Right hindlimb (tissue), 1 donor: ENCODE measurements at regions not wholly inside any gene's neighbourhood (a gene's known extent, or its start where the extent isn't known, plus 50 kb on each side); places are given as distances from the start of the nearest gene placed in this dataset.

ENCODE experiments used
- DNase-seq: peaks from one replicate; pipeline ENCODE4 v3.0.0-alpha.2; 2018

DNA sequence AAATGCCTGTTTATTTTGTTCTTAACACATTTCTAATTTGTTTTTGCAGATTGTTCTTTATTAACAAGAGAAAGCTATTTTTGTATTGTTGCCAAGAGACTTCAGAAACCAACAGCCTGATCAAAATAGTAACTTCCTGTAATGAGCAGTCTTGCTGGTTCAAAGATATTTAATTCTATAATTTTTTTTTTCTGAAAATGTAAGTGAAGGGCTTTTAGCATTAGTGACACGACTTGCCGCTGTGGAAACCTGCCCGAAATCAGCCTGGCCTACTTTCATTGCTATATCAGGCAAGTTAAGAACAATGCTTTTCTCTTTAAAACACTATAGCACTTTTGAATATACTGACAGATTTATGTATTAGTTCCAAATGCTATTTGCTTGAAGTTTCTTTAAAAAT lies 374.3 kb downstream of the EFNB2 start:
- no peak for DNase-seq

GRCh38 chr13:106159295-106160195 lies 375.9 kb downstream of the EFNB2 start:
- no peak for DNase-seq

- DNase-seq = no peak
These were observed 379.0 kb downstream of the EFNB2 start for GRCh38 chr13:106156468-106156867.

- DNase-seq = no peak
These were observed 380.1 kb downstream of the EFNB2 start for GRCh38 chr13:106155411-106155810.

DNA sequence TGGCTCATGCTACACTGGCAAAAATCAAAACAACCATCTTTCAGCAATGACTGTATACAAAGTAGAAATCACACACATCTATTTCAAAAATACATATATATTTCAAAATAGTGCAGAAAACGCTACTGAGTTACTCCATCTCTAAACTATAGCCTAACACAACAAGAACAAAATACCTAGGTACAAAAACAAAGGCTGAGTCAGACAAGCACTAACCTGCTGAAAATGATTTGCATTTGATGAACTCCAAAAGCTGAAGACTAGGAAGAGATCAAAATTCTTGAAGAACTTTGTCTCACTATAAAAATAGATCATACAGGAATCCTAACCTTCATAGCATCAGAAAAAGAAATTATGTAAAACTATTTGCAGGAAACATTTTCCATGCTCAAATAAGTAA lies 381.6 kb downstream of the EFNB2 start:
- DNase-seq = no peak

GRCh38 chr13:106153041-106153440 lies 382.4 kb downstream of the EFNB2 start:
- DNase-seq = no peak

- no peak for DNase-seq
These were observed 383.4 kb downstream of the EFNB2 start for GRCh38 chr13:106152047-106152446.

DNA sequence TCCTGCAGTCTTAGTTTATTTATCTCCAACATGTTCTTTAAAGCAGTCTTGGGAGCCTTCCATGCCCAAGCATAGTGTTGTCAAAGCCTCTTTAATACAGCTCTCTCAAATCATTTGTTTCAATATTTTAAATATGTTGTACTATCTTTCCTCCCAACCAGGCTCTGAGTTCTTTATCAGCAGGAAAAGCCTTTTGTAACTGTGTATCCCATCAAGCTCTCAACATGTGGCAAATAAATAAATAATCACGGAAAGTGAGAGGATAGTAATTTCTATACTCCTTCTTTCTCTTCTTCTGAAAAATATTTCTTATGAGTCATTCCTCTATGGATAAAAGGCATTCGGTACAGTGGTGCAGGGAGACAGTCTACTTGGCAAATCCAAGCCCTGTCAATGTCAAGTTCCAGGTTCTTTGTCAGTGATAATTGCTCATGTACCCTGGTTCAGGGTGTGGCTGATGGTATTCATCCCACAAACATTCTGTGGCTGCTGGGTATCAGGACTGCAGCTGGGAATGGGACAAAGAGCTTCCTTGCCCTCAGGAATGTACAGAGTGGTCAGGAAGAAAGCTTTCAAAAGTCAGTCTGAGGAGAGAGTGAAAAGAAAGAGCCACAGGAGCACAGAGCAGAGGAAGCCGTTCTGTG lies 384.3 kb downstream of the EFNB2 start:
- no peak for DNase-seq

DNA sequence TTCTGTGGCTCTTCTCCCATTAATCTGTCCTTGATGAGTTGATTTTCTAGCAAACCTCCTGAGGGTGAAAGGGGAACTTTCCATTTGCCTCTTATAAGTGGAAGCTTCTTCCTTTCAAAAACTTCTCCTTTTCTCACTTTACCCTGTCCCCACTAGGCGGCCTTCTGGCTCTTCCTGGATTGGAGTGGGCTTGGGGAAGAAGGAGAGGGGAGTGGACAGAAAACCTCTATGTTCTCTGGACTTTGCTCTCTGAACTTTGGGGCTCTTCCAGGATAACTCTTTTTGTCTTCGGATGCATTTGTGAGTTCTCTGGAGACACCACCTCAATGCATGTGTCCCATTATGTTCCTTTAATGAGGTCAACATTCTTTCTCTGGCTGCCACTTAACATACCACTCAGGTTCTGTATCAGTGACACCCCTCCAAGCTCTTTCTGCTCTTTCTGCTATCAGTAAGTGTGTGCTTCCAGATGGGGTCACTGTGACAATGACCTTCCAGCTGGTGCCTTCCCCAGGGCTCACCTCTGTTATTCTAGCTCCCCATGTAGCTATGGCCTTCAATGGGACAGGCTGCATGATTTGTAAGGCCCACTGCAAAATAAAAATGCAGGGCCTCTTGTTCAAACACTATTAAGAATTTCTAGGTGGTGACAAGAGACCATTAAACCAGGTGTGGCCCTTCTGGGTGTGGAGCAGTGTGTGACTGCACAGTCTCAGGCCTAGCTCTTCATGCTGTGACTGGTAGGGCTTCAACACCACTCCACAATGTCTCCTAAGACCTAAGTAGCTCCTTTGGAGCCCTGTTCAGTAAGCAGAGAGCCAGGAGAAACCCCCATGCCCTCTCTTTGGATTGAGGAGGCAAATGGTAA lies 389.2 kb downstream of the EFNB2 start:
- DNase-seq = no peak

GRCh38 chr13:106145070-106145469 lies 390.4 kb downstream of the EFNB2 start:
- no peak for DNase-seq

DNA sequence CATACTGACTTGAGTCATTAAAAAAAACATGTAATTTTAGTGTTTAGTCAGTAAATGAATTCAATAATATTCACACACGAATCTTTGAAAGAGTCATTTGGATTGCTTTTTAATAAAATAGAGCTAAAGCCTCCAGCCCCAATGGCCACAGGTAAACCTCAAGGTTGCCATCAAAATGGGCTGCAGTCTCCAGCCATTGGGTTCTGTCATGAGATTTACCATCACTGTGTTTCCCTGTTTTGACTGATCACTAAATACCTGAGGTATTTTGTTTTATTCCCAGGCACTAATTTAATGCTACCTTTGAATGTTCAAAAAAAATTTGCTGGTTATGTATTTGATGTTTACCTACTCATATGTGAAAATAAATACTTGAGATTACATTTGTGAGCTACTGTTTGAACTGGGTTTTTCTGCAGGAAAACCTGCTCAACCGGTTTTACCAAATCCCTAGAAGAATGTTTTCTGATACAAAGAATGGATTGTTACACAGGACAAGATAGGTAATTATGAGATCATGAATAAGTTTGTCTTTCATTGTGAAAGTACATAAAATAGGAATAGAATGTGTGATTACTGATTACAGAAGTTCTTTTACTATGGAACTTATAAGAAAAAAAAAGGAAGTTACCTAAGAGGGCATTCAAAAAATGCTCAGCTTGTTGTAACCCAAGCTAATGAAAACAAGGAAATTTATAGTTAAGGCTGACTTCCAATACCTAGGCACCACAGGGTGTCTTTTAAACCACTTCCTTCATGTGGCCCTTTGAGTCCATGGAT lies 391.3 kb downstream of the EFNB2 start:
- DNase-seq = no peak

GRCh38 chr13:106143392-106143791 lies 392.1 kb downstream of the EFNB2 start:
- DNase-seq = no peak

GRCh38 chr13:106140476-106140875 lies 395.0 kb downstream of the EFNB2 start:
- no peak for DNase-seq

DNA sequence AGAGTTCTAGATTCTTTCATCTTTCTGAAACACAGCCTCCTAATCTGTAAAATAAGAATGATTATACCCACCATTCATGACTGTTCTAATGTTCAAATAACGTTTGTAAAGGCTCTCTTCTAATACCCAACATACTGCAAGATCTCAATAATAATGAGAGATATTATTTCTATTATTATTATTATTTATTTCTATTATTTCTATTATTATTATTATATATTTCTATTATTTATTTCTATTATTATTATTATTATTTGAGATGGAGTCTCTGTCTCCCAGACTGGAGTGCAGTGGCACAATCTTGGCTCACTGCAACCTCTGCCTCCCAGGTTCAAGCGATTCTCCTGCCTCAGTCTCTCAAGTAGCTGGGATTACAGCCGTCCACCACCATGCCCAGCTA lies 395.5 kb downstream of the EFNB2 start:
- no peak for DNase-seq

- no peak for DNase-seq
These were observed 396.1 kb downstream of the EFNB2 start for GRCh38 chr13:106139377-106139776.

GRCh38 chr13:106138620-106139019 lies 396.8 kb downstream of the EFNB2 start:
- DNase-seq = no peak

DNA sequence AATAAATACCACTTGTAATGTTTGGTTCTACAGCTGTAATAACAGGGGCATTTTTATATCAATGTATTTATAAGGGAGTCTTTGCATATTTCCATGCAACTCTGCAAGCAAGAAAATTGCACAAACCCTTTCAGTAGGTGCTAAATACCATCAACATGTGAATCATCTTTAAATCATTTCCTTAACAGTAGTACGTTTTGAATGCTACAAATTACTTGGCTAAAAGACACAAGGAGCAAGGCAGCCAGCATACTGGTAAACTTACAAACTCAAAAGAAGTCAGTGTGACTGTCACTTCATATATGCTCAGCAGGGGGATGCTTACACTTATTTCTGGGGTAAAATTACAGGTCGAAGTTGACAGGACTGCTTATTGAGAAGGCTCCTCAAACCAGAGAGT lies 402.4 kb downstream of the EFNB2 start:
- DNase-seq = no peak

DNA sequence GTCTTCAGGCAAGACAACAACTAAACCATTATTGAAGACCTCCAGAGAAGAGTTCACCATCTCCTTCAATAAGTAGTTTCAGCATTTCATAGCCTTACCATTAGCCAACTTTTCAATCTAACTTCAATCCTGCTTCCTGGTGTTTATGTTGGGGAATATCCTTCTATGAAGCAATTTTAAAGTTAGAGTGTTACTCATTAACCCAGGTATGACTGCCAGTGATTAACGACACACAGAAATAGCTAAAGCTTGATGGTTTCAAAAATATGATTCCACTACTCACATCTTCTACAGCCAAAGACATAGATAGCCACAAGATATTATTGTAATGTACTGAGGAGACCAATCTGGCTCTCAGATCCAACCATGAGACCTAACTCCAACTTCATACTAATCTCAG lies 403.2 kb downstream of the EFNB2 start:
- DNase-seq = no peak

GRCh38 chr13:106129993-106130392 lies 405.5 kb downstream of the EFNB2 start:
- DNase-seq = no peak

DNA sequence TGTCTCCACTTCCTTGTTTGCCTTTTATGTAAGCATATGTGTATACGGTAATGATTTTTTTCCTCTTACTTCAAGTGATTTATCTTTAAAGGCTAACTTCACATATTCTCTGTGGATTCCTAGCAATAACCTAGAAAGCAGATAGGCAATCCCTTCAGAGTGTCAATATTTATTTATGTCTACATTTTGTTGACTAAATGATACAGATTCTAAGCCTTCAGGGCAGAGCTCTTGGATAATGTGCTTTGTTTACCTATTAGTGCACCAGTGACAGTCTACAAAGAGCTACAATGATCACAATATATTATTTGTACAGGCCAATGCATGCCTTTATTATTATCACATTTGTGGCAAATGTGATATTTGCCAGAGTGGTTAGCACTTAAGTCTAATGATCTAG lies 406.2 kb downstream of the EFNB2 start:
- no peak for DNase-seq

- DNase-seq = no peak
These were observed 413.2 kb downstream of the EFNB2 start for GRCh38 chr13:106122234-106122633.

DNA sequence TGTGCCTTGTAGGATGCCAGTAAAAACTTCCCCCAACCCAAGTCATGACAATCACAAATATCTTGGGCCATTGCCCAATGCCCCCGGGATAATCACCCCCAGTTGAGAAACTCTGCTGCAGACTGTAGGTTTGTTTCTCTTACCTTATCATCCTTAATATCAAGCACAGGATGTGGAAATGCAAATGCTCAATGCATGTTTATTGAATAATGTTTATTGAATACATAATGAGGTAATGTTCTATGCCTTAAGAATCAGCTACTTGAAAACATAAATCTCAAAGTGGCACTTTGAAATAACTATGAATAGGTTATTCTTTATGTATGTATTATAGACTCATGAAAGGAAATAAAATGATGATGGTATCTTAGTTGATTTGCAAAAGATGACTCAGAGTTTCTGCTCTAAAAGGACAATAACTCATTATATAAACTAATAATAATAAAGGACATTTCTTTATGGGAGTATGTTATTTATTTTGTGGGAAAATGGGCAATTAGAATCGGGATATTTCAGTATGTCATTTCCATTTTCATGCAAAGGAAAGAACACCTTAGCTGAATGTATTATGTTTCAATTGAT lies 414.2 kb downstream of the EFNB2 start:
- DNase-seq = no peak
